Activated CD8-positive, alpha-beta memory T cell treated with anti-CD3 and anti-CD28 coated beads for 48 hours (primary cell): ENCODE measurements at regions not wholly inside any gene's neighbourhood (a gene's known extent, or its start where the extent isn't known, plus 50 kb on each side); places are given as distances from the start of the nearest gene placed in this dataset.

ENCODE experiments used
- DNase-seq, 3 experiments: peaks; one replicate each; pipeline ENCODE4 v3.0.0-alpha.2; 2020; ENCODE audit warnings: low read depth in 2 of 3, low spot score in 2 of 3

DNA sequence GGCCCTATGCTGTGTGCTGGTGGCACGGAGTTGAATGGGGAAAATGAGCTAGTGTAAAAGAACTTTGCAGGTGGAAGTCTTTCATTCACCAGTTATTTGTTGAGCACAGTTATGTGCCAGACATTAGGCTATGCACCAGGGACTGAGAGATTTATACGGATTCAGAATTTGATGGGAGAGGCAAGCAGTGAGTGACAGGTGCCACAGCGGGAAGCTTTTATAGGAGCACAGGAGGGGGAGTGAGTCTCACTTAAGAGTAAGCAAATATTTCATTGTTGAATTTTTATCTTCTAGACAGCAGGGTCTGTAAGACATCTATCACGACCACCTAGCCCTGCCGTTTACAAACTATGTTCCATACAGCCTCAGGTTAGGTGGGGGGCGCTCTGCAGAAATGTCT is 320.6 kb downstream of the SNAPC1 start:
- no peak for DNase-seq

- no peak for DNase-seq
Measured at GRCh38 chr14:62084020-62084419, 321.8 kb downstream of the SNAPC1 start.

- no peak for DNase-seq
Measured at GRCh38 chr14:62087191-62087590, 325.0 kb downstream of the SNAPC1 start.

DNA sequence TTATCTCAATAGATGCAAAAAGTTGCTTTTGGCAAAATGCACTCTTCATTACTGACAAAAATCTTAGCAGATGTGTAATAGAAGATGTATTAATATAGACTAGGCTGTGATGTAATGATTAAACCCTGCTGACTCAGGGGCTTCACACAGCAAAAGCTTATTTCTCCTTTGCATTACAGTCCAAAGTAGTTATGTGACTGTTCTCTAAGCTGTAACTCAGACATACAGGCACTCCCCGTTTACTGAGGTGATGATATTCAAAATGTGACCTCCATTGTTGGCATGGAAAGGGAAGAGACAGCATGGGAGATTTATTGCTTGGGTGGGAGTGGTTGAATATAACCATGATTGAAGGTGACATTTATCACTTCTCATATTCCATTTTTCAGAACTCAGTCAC is 331.5 kb downstream of the SNAPC1 start:
- DNase-seq = no peak

DNA sequence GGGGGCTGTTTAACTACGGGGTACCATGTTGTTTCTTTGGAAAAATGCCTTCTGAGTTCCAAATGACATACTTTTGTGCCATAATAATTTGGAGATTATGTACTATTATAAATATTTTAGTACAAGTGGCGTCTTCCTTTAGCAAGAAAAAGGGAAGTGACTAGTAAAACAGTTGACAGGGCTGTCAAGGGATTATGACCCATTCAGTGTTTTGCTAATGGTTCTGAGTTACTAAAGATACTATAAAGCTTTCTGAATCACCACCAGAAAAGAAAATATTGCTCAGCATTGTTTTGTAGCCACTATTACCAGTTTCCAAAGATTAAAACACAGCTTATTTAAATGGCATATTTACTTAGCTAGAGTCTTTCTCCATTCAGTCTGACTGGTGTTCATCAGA is 334.9 kb downstream of the SNAPC1 start:
- no peak for DNase-seq

GRCh38 chr14:62097824-62098223 is 335.6 kb downstream of the SNAPC1 start:
- no peak for DNase-seq

DNA sequence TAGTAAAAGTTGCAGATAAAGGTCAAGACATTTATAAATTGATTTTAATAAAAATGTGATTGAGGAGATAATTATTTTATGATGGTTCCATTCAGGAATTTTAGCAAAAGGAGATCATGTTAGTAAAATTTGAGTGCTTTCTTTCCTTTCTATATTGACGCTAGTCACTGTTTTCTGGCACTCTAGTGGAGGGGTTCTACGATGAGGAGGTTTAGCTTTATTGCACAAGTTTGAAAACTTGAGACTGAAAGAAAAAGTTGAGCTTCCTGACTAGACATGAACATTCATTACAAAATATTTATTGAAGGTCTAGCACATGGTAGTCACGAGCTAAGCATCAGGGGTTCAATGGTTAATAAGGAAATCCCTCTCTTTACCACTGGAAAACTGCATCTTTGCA is 336.1 kb downstream of the SNAPC1 start:
- DNase-seq = no peak

DNA sequence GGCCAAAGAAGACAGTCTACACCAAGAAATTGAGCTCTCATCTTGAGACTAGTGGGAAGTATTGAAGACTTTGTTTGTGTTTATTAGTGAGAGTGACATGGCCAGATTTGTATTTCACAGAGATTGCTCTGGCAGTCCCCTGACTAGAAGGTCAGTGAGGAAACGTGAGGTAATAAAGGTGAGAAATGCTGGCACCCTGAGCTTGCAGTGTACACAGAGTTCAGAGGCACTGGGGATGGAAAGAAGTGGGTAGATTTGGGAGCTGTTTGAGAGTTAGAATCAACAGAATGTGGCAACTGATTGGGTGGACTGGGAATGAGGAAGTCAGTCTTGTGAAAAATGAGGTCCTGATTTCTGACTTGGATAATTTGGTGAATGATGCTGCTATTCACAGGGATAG is 336.9 kb downstream of the SNAPC1 start:
- DNase-seq = no peak

GRCh38 chr14:62101189-62101588 is 339.0 kb downstream of the SNAPC1 start:
- no peak for DNase-seq

- DNase-seq = no peak
Measured at GRCh38 chr14:62101673-62102348, 339.6 kb downstream of the SNAPC1 start.

DNA sequence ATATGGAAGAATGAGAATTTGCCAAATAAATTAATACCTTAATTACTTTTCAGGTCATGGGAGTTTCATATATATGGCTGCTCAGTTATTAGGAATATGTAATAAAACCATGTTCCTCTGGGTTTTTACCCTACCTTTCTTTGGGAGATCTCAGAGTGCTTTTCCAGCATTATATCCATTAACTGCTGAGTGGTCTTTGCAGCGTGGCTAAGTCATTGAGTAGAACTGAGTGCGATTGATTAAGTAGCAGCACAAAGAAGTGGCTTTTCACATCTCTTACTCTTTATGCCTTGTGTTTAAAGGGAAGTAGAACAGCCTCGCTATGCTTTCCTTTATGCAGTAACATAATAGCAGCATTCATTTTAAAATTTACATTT is 340.1 kb downstream of the SNAPC1 start:
- no peak for DNase-seq

DNA sequence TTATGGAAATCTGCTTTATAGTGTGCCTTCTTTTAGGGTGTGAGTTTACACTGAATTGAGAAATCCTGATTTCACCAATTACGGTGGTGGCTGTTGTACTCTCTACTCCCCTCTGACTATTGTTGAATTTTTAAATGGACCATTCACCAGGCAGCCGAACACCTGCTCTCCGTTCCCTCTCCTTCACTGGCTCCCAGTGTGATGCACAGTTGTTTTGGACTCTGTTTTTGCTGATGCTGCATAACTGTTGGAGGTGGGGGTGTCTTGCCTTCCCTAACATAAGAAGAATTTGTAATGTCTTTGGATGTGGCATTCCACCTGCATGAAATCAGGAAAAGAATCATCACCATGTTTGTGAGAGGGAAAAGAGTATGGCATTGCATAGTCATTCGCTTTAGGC is 341.2 kb downstream of the SNAPC1 start:
- no peak for DNase-seq

- no peak for DNase-seq
Measured at GRCh38 chr14:62110941-62111340, 348.7 kb downstream of the SNAPC1 start.

DNA sequence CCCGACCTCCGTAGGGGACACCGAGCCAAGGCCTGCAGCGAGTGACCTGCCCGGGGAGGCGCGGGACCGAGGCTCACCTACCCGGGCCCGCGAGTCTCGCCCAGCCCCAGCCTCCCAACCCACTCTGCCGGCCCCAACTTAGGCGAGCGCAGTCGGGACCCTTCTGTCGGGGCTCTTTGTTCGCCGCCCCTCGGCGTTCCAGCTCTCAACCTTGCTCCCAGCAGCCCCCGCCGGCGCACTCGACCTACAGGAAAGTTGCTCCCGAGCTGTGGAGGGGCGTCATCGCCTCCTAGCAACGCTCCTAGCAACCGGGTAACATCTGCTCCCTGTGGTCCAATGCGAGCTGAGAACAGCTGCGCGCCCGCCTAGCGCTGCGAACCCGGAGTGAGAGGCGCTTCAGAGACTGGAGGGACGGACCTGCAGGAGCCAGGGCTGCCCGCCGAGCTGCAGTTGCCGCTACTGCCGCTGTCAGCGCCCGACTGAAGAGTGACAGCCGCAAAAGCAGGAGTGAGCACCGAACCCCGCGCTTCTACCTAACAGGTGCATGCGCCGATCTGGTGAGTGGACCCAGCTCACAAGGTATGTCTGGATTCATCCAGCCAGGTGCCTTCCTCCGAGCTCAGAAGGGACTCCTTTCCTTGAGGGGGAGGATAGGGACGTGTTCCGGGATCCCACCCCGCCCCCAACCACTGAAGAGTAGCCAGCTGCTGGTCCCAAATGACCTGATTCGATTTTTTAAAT is 355.0 kb downstream of the SNAPC1 start:
- peak; percentile 9 to 39 (median 22) for DNase-seq

DNA sequence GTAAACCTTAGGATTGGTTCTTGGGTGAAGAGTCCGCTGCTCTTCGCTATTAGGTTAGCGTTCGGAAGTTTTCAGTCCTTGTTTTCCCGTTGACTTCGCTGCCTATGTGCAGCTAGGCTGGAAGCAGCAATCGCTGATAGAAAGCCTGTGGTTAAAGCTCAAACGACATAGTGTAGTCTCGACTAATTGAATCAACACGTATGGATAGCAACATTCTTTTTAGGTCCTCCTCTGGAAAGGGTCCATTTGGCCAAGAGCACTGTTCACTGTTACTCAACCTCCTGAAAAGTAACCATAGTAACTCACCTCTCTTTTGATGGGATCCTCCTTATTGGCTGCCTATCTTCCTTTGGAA is 355.5 kb downstream of the SNAPC1 start:
- no peak for DNase-seq

GRCh38 chr14:62118461-62118860 is 356.2 kb downstream of the SNAPC1 start:
- no peak for DNase-seq

DNA sequence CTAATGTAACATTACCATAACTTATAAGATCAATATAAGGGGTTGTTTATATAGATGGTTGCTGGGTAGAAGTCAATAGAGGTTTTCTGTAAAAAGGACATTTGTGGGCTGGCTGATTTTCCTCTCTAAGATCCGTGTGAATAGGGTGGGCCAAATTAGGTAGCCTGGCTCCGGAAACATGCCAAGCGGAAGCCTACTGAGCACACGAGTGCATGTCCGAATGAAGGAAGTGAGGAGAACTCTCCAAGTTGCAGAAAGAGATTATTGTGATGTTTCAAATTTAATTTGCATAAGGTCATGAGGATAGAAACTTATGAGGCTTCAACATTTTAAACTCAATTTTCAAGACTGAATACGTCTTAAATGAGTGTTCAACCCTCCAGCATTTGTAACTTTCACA is 356.7 kb downstream of the SNAPC1 start:
- no peak for DNase-seq

- DNase-seq = no peak
Measured at GRCh38 chr14:62123961-62124360, 361.7 kb downstream of the SNAPC1 start.

DNA sequence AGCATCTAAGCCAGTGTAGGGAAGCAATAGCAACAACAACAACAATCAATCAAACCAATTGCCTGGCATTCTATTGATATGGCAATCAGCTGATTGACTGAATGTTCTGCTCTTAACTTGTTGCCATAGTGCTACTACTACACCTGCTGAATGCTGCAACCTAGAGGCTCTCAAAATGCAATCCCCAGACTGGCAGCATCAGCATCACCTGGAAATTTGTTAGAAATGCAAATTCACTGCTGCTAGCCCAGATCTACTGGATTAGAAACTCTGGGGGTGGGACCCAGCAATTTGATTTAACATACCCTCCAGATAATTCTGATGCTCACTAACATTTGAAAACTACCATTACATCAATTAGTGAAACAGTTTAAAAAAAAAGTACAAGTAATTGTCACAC is 363.6 kb downstream of the SNAPC1 start:
- no peak for DNase-seq

- no peak for DNase-seq
Measured at GRCh38 chr14:62126879-62127478, 364.8 kb downstream of the SNAPC1 start.

DNA sequence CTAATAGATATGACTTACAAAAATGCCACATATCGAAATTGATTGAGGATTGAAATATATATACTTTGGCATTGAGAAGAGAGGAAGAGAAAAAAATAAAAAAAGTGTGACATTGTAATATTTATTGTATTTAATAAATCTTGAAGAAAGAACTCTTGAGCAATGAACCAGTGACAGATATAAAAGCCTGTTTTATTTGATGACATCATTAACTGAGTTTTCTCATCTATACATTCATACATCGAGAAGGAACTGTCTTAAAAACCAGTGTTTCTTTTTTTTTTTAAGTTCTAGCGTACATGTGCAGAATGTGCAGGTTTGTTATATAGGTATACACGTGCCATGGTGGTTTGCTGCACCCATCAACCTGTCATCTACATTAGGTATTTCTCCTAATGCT is 368.2 kb downstream of the SNAPC1 start:
- no peak for DNase-seq

GRCh38 chr14:62133776-62134550 is 371.7 kb downstream of the SNAPC1 start:
- no peak for DNase-seq
